ENCODE measurements at regions not wholly inside any gene's neighbourhood (a gene's known extent, or its start where the extent isn't known, plus 50 kb on each side); places are given as distances from the start of the nearest gene placed in this dataset.

- Histone ChIP-seq H3K4me1 (ENCODE audit: control insufficient read depth, low read depth, low read length) (no peaks in the 10 kb centered on the region), H3K27me3 (ENCODE audit: control insufficient read depth, insufficient read depth, low read length) (no peaks in the 10 kb centered on the region), H3K9me3 (ENCODE audit: control insufficient read depth, low read depth, low read length) (no peaks in the 10 kb centered on the region), H3K27ac (ENCODE audit: low read length) (no peak overlapping the region), H3K4me3 (ENCODE audit: low read length) (no peak overlapping the region), H3K36me3 (ENCODE audit: control insufficient read depth, low read depth, low read length) (no peaks in the 10 kb centered on the region), H3K9ac (ENCODE audit: low read length) (no peak overlapping the region)
Measured at GRCh38 chr2:236889791-236890704, 195.6 kb upstream of the COPS8 start.

DNA sequence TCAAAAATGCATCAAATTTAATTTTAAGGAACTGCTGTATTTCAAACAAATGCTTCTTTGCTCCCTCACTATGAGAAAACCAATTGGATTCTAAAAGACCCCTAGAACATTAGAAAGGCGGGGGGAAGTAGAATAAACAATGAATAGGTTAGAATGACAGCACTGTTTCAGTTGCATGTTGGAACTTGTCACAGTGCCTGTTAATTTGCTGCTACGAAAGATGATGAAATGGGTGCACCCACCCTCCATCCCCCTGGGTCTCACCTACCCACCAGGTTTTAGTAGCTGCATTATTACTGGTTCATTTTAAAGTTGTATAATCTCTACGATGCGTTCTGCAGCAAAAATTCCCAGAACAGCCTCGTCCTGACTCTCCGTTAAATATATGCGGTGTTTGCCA lies 193.0 kb upstream of the COPS8 start:
- no peaks in the 10 kb centered on the region for H3K9me3 ChIP-seq (ENCODE audit: control insufficient read depth, low read depth, low read length)
- H3K4me3 ChIP-seq (ENCODE audit: low read length) = no peak overlapping the region
- no peaks in the 10 kb centered on the region for H3K36me3 ChIP-seq (ENCODE audit: control insufficient read depth, low read depth, low read length)
- no peaks in the 10 kb centered on the region for H3K4me1 ChIP-seq (ENCODE audit: control insufficient read depth, low read depth, low read length)
- no peaks in the 10 kb centered on the region for H3K27me3 ChIP-seq (ENCODE audit: control insufficient read depth, insufficient read depth, low read length)
- H3K9ac ChIP-seq (ENCODE audit: low read length) = no peak overlapping the region
- H3K27ac ChIP-seq (ENCODE audit: low read length) = no peak overlapping the region

DNA sequence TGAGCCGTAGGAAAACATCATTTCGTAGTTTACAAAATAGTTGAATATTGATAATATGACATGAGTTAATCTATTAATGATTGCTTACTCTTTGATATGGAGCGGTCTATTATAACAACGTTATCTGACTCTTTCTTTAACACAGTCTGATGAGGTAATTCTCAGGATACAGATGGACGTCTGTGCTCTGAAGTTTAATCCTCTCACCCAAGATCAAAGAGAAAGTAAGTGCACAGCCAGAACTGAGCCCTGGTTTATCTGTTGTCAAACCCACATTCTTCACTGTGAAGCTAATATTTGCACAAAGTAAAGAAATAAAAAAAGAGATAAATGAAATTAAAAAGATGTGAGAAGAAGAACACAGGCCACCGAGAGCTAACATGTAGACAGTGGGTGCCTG lies 190.9 kb upstream of the COPS8 start:
- Histone ChIP-seq H3K9me3 (ENCODE audit: control insufficient read depth, low read depth, low read length) (no peaks in the 10 kb centered on the region), H3K4me1 (ENCODE audit: control insufficient read depth, low read depth, low read length) (peaks cover 1% of the 10 kb centered on the region), H3K36me3 (ENCODE audit: control insufficient read depth, low read depth, low read length) (no peaks in the 10 kb centered on the region), H3K27ac (ENCODE audit: low read length) (no peak overlapping the region), H3K9ac (ENCODE audit: low read length) (no peak overlapping the region), H3K4me3 (ENCODE audit: low read length) (no peak overlapping the region), H3K27me3 (ENCODE audit: control insufficient read depth, insufficient read depth, low read length) (no peaks in the 10 kb centered on the region)

DNA sequence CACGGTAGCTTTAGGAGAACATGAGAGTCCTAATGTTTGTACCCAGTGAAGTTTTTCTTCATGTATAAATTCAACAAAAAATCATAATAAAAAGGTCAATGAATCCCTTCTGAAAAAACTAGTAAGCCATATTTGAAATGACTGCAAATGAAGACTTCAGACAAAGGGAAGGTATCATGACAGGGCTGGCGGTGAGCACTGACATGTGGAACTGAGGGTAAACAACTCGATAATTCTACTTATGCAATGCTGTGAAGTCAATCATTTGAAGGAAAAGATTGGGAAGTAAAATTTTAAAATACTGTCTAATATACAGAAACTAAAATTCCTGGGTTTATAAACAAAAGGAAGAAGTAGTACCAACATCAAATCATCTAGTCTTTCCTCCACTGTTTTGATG lies 190.2 kb upstream of the COPS8 start:
- no peaks in the 10 kb centered on the region for H3K27me3 ChIP-seq (ENCODE audit: control insufficient read depth, insufficient read depth, low read length)

DNA sequence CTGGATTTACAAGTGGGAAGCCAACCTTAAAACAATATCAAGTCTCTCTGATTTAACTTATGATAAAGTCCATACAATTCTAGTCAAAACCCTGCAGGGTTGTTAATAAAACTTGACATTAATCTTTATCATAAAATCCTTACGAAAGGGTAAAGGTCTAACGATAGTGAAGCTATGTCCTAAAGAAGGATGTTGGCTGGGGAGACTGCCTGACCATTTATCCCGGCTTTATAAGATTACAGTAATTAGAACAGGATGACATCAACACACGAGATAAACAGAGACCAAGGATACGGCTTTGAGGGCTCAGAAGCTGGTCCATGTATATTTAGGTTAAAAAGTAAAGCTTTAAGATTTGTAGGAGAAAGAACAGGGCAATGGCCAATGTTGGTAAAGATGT lies 189.0 kb upstream of the COPS8 start:
- H3K9ac ChIP-seq (ENCODE audit: low read length) = no peak overlapping the region
- H3K4me3 ChIP-seq (ENCODE audit: low read length) = no peak overlapping the region
- H3K27ac ChIP-seq (ENCODE audit: low read length) = no peak overlapping the region
- no peaks in the 10 kb centered on the region for H3K36me3 ChIP-seq (ENCODE audit: control insufficient read depth, low read depth, low read length)
- no peaks in the 10 kb centered on the region for H3K27me3 ChIP-seq (ENCODE audit: control insufficient read depth, insufficient read depth, low read length)
- no peaks in the 10 kb centered on the region for H3K9me3 ChIP-seq (ENCODE audit: control insufficient read depth, low read depth, low read length)
- peaks cover 7% of the 10 kb centered on the region for H3K4me1 ChIP-seq (ENCODE audit: control insufficient read depth, low read depth, low read length)

More for the DNA sequence above, 190.2 kb upstream of the COPS8 start:
- H3K36me3 ChIP-seq (ENCODE audit: control insufficient read depth, low read depth, low read length) = no peaks in the 10 kb centered on the region
- H3K4me3 ChIP-seq (ENCODE audit: low read length) = no peak overlapping the region
- no peak overlapping the region for H3K9ac ChIP-seq (ENCODE audit: low read length)
- H3K4me1 ChIP-seq (ENCODE audit: control insufficient read depth, low read depth, low read length) = peaks cover 7% of the 10 kb centered on the region
- no peaks in the 10 kb centered on the region for H3K9me3 ChIP-seq (ENCODE audit: control insufficient read depth, low read depth, low read length)
- H3K27ac ChIP-seq (ENCODE audit: low read length) = no peak overlapping the region

DNA sequence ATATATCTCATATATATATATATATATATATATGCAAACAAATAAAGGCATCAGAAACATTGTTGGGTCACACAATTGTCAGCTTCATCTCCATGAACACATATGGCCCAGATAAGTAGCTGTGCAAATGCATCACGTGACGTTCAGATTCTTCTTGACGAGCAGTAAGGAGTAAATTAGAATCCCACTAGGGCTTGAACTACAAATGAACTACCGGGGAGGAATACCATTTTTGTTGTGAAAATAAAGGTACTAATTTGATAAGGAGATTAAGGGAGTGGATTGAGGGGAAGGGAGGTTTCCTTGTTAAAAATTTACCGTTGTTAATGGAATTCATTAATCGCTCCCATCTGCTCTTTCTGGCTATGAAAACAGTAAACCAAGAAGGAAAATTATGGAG lies 186.5 kb upstream of the COPS8 start:
- Histone ChIP-seq H3K9me3 (ENCODE audit: control insufficient read depth, low read depth, low read length) (no peaks in the 10 kb centered on the region), H3K4me3 (ENCODE audit: low read length) (no peak overlapping the region), H3K4me1 (ENCODE audit: control insufficient read depth, low read depth, low read length) (peaks cover 7% of the 10 kb centered on the region), H3K36me3 (ENCODE audit: control insufficient read depth, low read depth, low read length) (no peaks in the 10 kb centered on the region), H3K27me3 (ENCODE audit: control insufficient read depth, insufficient read depth, low read length) (no peaks in the 10 kb centered on the region), H3K27ac (ENCODE audit: low read length) (no peak overlapping the region), H3K9ac (ENCODE audit: low read length) (no peak overlapping the region)

- Histone ChIP-seq H3K9ac (ENCODE audit: low read length) (no peak overlapping the region), H3K4me3 (ENCODE audit: low read length) (no peak overlapping the region), H3K27ac (ENCODE audit: low read length) (no peak overlapping the region), H3K4me1 (ENCODE audit: control insufficient read depth, low read depth, low read length) (peaks cover 7% of the 10 kb centered on the region), H3K9me3 (ENCODE audit: control insufficient read depth, low read depth, low read length) (no peaks in the 10 kb centered on the region), H3K27me3 (ENCODE audit: control insufficient read depth, insufficient read depth, low read length) (no peaks in the 10 kb centered on the region), H3K36me3 (ENCODE audit: control insufficient read depth, low read depth, low read length) (no peaks in the 10 kb centered on the region)
Measured at GRCh38 chr2:236899950-236900640, 185.6 kb upstream of the COPS8 start.

DNA sequence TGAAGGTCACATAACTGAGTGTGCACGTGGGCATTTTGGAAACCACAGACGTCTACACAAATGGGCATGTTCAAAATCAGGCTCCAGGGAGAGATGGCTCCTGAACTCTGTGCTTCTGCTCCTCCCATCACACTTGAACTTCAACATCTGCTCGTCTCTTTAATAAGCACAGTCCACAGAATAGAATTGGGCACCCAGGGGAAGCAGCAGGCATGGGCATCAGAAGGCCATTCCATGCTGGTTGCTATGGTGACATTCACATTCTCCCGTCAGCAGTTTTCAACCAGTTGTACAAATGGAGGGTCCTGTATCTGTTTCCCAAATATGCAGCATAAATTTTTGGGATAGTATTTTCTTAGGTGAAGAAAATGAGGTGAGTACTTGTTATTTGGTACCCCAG lies 183.7 kb upstream of the COPS8 start:
- no peak overlapping the region for H3K4me3 ChIP-seq (ENCODE audit: low read length)
- H3K27ac ChIP-seq (ENCODE audit: low read length) = no peak overlapping the region
- no peaks in the 10 kb centered on the region for H3K36me3 ChIP-seq (ENCODE audit: control insufficient read depth, low read depth, low read length)
- peaks cover 7% of the 10 kb centered on the region for H3K4me1 ChIP-seq (ENCODE audit: control insufficient read depth, low read depth, low read length)
- no peak overlapping the region for H3K9ac ChIP-seq (ENCODE audit: low read length)
- H3K9me3 ChIP-seq (ENCODE audit: control insufficient read depth, low read depth, low read length) = no peaks in the 10 kb centered on the region
- H3K27me3 ChIP-seq (ENCODE audit: control insufficient read depth, insufficient read depth, low read length) = no peaks in the 10 kb centered on the region

DNA sequence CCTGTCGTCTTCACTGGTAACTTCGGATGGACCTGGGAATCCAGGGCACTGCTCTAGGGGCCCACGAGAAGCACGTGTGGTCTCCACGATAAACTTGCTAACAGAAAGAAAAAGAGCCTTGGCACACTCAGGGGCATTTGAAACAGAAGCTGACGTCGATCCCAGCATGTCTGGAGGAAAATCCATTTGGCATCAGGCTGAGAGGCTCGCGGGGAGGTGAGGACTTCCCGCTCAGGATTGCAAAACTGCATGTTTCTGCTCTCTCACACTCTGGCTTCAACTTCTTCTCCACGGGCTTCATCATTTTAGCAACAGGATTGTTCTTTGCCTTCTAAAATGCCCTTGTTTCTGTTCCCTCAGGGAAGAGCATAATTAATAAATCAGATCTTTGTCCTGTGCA lies 181.7 kb upstream of the COPS8 start:
- H3K27ac ChIP-seq (ENCODE audit: low read length) = no peak overlapping the region
- peaks cover 7% of the 10 kb centered on the region for H3K4me1 ChIP-seq (ENCODE audit: control insufficient read depth, low read depth, low read length)
- no peak overlapping the region for H3K4me3 ChIP-seq (ENCODE audit: low read length)
- no peaks in the 10 kb centered on the region for H3K36me3 ChIP-seq (ENCODE audit: control insufficient read depth, low read depth, low read length)
- no peaks in the 10 kb centered on the region for H3K9me3 ChIP-seq (ENCODE audit: control insufficient read depth, low read depth, low read length)
- H3K27me3 ChIP-seq (ENCODE audit: control insufficient read depth, insufficient read depth, low read length) = no peaks in the 10 kb centered on the region
- H3K9ac ChIP-seq (ENCODE audit: low read length) = no peak overlapping the region

- no peaks in the 10 kb centered on the region for H3K36me3 ChIP-seq (ENCODE audit: control insufficient read depth, low read depth, low read length)
- no peak overlapping the region for H3K4me3 ChIP-seq (ENCODE audit: low read length)
- H3K9me3 ChIP-seq (ENCODE audit: control insufficient read depth, low read depth, low read length) = no peaks in the 10 kb centered on the region
- no peak overlapping the region for H3K9ac ChIP-seq (ENCODE audit: low read length)
- H3K27me3 ChIP-seq (ENCODE audit: control insufficient read depth, insufficient read depth, low read length) = no peaks in the 10 kb centered on the region
- no peak overlapping the region for H3K27ac ChIP-seq (ENCODE audit: low read length)
- H3K4me1 ChIP-seq (ENCODE audit: control insufficient read depth, low read depth, low read length) = peaks cover 7% of the 10 kb centered on the region
Measured at GRCh38 chr2:236904389-236905263, 181.1 kb upstream of the COPS8 start.

DNA sequence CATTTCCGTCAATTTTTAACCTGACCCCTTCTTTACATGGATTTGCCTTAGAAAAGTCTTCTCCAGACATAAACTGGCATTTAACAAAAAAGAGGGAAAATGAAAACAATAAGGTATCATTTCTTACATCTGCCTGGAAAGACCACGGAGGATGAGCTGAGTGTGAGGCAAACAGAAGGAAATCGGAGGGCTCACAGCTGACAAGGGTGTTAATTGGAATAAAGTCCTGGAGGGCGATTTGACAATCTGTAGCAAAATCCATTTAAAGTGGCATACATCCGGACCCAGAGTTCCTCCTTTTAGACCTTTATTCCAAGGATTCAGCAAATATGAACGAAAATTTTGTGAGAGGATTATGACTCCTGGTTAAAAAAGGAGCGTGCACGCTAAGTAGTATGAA lies 179.7 kb upstream of the COPS8 start:
- Histone ChIP-seq H3K27me3 (ENCODE audit: control insufficient read depth, insufficient read depth, low read length) (no peaks in the 10 kb centered on the region), H3K9ac (ENCODE audit: low read length) (no peak overlapping the region), H3K27ac (ENCODE audit: low read length) (no peak overlapping the region), H3K36me3 (ENCODE audit: control insufficient read depth, low read depth, low read length) (no peaks in the 10 kb centered on the region), H3K4me3 (ENCODE audit: low read length) (no peak overlapping the region), H3K9me3 (ENCODE audit: control insufficient read depth, low read depth, low read length) (no peaks in the 10 kb centered on the region), H3K4me1 (ENCODE audit: control insufficient read depth, low read depth, low read length) (no peaks in the 10 kb centered on the region)
